Activated naive CD8-positive, alpha-beta T cell (primary cell): ENCODE measurements at regions not wholly inside any gene's neighbourhood (a gene's known extent, or its start where the extent isn't known, plus 50 kb on each side); places are given as distances from the start of the nearest gene placed in this dataset.
"Not testable (repeated sequence)": the region's sequence is repeated elsewhere in the genome, so short reads cannot be mapped to it uniquely, and the experiment has no call there.

Experiments
- H3K27ac Mint-ChIP-seq: one replicate; pipeline ENCODE4 v1.8.0; 2021; ENCODE audit warnings: mixed read lengths
- H3K27me3 Mint-ChIP-seq: one replicate; pipeline ENCODE4 v1.8.0; 2021; ENCODE audit warnings: mixed read lengths
- H3K36me3 Mint-ChIP-seq: one replicate; pipeline ENCODE4 v1.8.0; 2021; ENCODE audit warnings: mixed read lengths
- H3K4me1 Mint-ChIP-seq: one replicate; pipeline ENCODE4 v1.8.0; 2021; ENCODE audit warnings: low read depth, mixed read lengths
- H3K4me3 Mint-ChIP-seq: one replicate; pipeline ENCODE4 v1.8.0; 2021; ENCODE audit warnings: mild to moderate bottlenecking, mixed read lengths
- H3K9me3 Mint-ChIP-seq: one replicate; pipeline ENCODE4 v1.8.0; 2021; ENCODE audit warnings: low read depth, mixed read lengths

GRCh38 chr17:55887531-55887930 is 136.7 kb downstream of the PCTP start:
- H3K4me3 Mint-ChIP-seq = no peak overlapping the region
- peaks cover 3% of the 10 kb centered on the region for H3K27me3 Mint-ChIP-seq
- no peaks in the 10 kb centered on the region for H3K4me1 Mint-ChIP-seq
- H3K36me3 Mint-ChIP-seq = no peaks in the 10 kb centered on the region
- no peaks in the 10 kb centered on the region for H3K9me3 Mint-ChIP-seq
- H3K27ac Mint-ChIP-seq = no peak overlapping the region

DNA sequence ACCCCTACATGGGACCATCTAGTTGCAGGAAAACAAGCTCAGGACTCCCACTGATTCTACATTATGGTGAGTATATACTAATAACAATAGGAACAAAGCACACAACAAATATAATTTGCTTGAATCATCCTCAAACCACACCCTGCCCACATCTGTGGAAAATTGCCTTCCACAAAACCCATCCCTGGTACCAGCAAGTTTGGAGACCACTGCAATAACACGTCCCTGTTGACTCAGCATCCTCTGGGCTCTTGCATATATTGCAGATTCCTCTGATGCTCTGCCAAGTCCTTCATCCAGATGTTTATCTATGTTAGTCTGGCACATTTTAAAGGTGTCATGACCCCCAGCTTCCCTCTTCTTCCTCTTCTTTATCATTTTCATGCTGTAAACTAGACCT is 138.4 kb downstream of the PCTP start:
- Mint-ChIP-seq H3K4me3 (no peak overlapping the region), H3K9me3 (no peaks in the 10 kb centered on the region), H3K36me3 (no peaks in the 10 kb centered on the region), H3K27me3 (peaks cover 3% of the 10 kb centered on the region), H3K4me1 (no peaks in the 10 kb centered on the region), H3K27ac (no peak overlapping the region)

DNA sequence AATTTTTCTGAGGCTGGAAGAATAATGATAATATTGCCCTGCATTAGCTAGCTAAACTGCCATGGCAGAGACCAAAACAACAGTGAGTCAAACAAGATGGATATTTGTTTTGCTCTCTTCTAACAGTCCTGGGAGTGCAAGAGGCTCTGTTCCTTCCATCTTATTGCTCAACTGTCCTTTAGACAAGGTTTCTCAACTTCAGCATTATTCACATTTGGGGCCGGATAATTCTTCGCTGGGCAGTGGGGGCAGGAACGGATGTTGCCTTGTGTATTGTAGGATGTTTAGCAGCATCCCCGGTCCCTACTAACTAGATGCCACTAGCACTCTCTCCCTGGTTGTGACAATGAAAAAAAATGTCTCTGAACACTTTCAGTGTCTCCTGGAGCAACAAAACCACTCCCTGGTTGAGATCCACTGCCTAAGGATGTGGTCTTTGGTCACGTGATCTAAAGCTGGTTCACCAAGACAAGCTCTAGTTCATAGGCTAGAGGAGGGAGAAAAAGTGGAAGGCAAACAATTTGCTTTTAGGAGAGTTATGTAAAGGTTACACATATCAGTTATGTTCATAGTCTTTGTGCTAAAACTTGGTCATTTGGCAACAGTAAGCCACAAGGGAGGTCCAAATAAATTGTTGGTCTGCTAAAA is 144.4 kb downstream of the PCTP start:
- no peaks in the 10 kb centered on the region for H3K9me3 Mint-ChIP-seq
- H3K4me1 Mint-ChIP-seq = peaks cover 7% of the 10 kb centered on the region
- H3K36me3 Mint-ChIP-seq = no peaks in the 10 kb centered on the region
- H3K27me3 Mint-ChIP-seq = no peaks in the 10 kb centered on the region
- no peak overlapping the region for H3K27ac Mint-ChIP-seq
- no peak overlapping the region for H3K4me3 Mint-ChIP-seq

- Mint-ChIP-seq H3K4me3 (no peak overlapping the region), H3K9me3 (no peaks in the 10 kb centered on the region), H3K36me3 (no peaks in the 10 kb centered on the region), H3K4me1 (peaks cover 7% of the 10 kb centered on the region), H3K27ac (no peak overlapping the region), H3K27me3 (peaks cover 1% of the 10 kb centered on the region)
Measured at GRCh38 chr17:55897301-55897700, 146.4 kb downstream of the PCTP start.

DNA sequence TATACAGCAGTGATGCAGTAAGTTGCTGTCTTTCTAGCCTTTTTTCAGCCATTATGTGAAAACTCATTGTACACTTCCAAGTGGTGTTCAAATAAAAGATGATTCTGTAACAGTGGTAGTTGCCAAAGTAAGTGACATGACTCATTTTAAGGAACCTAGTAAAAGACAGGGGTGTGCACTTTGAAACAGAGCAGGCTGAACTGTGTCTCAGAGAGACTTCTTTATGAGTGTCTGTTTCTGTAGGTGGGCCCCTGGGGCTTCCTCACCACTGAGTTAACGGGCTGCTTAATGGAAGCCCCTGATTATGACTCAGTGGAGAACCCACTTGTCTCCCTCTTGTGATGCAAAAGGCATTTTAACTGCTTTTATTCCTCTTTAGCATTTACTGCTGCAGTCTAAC is 147.3 kb downstream of the PCTP start:
- Mint-ChIP-seq H3K27me3 (peaks cover 1% of the 10 kb centered on the region), H3K4me1 (peaks cover 7% of the 10 kb centered on the region), H3K36me3 (no peaks in the 10 kb centered on the region), H3K27ac (no peak overlapping the region), H3K9me3 (no peaks in the 10 kb centered on the region), H3K4me3 (no peak overlapping the region)

- Mint-ChIP-seq H3K27ac (no peak overlapping the region), H3K36me3 (no peaks in the 10 kb centered on the region), H3K4me1 (peaks cover 4% of the 10 kb centered on the region), H3K9me3 (no peaks in the 10 kb centered on the region), H3K27me3 (peaks cover 1% of the 10 kb centered on the region), H3K4me3 (no peak overlapping the region)
Measured at GRCh38 chr17:55900188-55900587, 149.3 kb downstream of the PCTP start.

DNA sequence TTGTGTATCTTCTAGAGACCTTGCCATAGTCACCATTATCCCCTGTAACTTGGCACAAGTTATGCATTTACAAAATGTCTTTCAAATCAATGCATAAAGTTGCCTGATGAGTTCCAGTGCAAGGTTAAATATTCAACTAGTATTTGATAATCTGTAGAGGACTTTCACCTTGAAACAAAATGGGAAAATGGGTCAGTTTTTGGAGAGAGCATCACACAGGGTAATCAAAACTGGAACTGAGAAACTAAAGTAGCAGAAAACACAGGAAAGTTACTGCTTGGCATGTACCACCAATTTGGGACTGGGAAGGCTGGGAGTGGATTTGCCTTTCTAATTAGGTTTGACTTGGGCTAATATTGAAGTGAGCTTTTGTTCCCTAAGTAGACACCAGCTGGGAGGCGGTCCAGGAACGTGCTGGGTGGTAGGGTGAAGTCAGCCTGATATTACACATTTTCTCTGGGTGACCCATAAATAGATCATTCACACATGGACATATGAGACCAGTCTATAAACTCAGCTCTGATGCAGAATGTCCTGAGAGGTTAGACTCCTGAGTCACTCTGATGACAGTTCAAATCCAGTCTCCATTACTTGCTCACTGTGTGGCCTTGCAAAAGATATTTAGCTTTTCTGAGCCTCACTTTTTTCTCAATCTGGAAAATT is 152.3 kb downstream of the PCTP start:
- Mint-ChIP-seq H3K27ac (no peak overlapping the region), H3K4me1 (no peaks in the 10 kb centered on the region), H3K27me3 (peaks cover 1% of the 10 kb centered on the region)

GRCh38 chr17:55909776-55910175 is 158.9 kb downstream of the PCTP start:
- peaks cover 2% of the 10 kb centered on the region for H3K36me3 Mint-ChIP-seq
- H3K27me3 Mint-ChIP-seq = peaks cover 1% of the 10 kb centered on the region
- no peaks in the 10 kb centered on the region for H3K4me1 Mint-ChIP-seq
- no peak overlapping the region for H3K27ac Mint-ChIP-seq
- no peaks in the 10 kb centered on the region for H3K9me3 Mint-ChIP-seq
- no peak overlapping the region for H3K4me3 Mint-ChIP-seq

More for the DNA sequence above, 152.3 kb downstream of the PCTP start:
- Mint-ChIP-seq H3K4me3 (no peak overlapping the region), H3K9me3 (no peaks in the 10 kb centered on the region), H3K36me3 (no peaks in the 10 kb centered on the region)

DNA sequence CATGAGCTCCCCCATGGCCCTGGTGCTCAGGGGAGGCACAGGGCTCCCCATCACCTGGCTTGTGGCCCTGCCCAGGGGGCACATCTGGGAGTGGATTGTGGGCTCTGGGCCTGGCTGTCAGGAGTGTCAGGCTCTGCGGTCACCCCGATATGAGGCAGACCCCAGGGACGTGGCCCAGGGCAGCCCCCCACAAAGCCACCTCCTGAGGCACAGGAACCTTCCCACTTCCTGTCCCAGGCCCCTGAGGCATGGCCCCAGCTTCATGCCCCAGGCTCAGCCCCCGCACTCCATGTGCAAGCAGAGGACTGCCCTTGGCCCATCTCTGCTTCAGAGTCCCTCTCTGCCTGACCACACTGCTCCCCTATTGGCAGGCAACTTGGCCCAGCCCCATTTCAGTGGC is 160.3 kb downstream of the PCTP start:
- Mint-ChIP-seq H3K36me3 (peaks cover 2% of the 10 kb centered on the region), H3K27me3 (peaks cover 1% of the 10 kb centered on the region)

DNA sequence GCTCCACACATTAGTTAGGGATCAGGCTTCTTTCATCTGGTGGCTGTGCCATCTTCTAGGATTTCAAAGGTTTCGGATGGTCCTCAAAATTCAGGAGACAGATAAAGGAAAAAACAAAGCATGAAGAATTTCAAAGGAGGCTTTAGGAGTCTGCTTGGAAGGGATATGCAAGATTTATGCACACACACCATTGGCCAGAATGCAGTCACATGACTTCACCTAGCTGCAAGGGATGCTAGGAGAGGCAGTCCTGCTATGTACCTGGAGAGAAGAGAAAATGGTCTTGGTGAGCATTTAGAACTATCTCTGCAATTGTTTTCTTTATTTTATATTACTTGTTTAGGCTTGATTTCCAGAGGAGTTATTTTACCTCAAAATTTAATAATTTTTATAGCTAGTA is 174.6 kb downstream of the PCTP start:
- no peaks in the 10 kb centered on the region for H3K27me3 Mint-ChIP-seq
- peaks cover 18% of the 10 kb centered on the region for H3K4me1 Mint-ChIP-seq
- H3K9me3 Mint-ChIP-seq = peaks cover 5% of the 10 kb centered on the region
- H3K27ac Mint-ChIP-seq = no peak overlapping the region
- H3K36me3 Mint-ChIP-seq = peaks cover 2% of the 10 kb centered on the region
- H3K4me3 Mint-ChIP-seq = no peak overlapping the region

More for the DNA sequence above, 160.3 kb downstream of the PCTP start:
- Mint-ChIP-seq H3K27ac (no peak overlapping the region), H3K4me3 (no peak overlapping the region), H3K4me1 (no peaks in the 10 kb centered on the region), H3K9me3 (no peaks in the 10 kb centered on the region)

DNA sequence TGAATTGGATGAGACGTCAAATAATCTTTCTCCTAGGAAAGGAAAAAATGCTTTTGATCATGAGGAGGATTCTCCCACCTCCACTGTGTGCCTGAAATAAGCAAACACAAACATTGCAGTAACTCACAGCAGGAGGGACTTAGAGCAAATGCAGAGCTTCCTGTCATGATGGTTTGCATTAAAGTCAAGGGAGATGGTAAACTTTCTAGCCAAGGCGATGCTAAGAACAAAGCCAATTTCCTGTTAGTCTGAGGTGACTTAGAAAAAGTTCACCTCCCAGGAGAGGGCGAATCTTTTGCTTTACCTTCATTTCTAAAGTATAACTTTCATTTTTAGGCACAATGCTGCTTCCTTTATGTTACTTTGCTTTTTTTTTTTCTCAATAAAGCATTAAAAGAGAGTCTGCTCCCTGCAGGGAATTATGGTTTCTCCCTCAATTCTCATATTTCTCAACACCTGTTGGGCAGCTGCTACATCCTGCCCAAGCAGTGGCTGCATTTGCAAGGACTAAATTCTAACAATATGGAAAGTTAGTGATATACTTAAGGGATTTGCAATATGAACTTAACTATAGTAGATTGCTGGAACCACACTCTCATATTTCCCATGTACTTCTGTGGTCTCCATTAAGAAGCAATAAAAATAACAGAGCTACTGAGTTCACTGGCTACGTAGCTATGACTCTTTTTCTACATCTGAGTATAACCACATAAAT is 175.6 kb downstream of the PCTP start:
- Mint-ChIP-seq H3K9me3 (peaks cover 5% of the 10 kb centered on the region), H3K27ac (peak overlapping the region; percentile 77), H3K4me3 (no peak overlapping the region), H3K36me3 (peaks cover 2% of the 10 kb centered on the region), H3K4me1 (peaks cover 18% of the 10 kb centered on the region), H3K27me3 (no peaks in the 10 kb centered on the region)

GRCh38 chr17:55930291-55930809 is 179.5 kb downstream of the PCTP start:
- no peaks in the 10 kb centered on the region for H3K27me3 Mint-ChIP-seq
- peaks cover 16% of the 10 kb centered on the region for H3K4me1 Mint-ChIP-seq
- H3K9me3 Mint-ChIP-seq = peaks cover 5% of the 10 kb centered on the region
- peaks cover 1% of the 10 kb centered on the region for H3K36me3 Mint-ChIP-seq
- H3K4me3 Mint-ChIP-seq = no peak overlapping the region
- H3K27ac Mint-ChIP-seq = no peak overlapping the region

DNA sequence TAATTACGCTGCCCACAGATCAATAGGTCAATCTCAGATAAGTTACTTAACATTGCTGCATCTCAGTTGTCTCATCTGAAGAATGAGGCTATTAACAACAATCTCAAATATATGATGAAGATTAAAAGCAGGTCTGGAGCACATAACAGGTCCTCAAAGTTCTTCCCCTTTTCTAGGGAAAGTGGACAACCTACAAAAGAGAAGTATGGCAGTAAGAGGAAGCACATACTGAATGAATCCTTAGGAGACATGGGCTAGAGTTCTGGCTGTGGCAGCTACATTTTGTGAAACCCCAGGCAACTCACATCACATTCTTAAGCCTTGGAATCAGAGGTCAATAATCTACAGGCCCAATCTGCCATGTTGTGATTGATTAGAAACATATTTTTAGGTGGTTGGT is 180.6 kb downstream of the PCTP start:
- peaks cover 7% of the 10 kb centered on the region for H3K4me1 Mint-ChIP-seq

GRCh38 chr17:55932973-55933372 is 182.1 kb downstream of the PCTP start:
- Mint-ChIP-seq H3K36me3 (no peaks in the 10 kb centered on the region), H3K4me3 (no peak overlapping the region), H3K4me1 (peaks cover 2% of the 10 kb centered on the region), H3K9me3 (peaks cover 5% of the 10 kb centered on the region), H3K27me3 (no peaks in the 10 kb centered on the region), H3K27ac (no peak overlapping the region)

More for the DNA sequence above, 180.6 kb downstream of the PCTP start:
- H3K27ac Mint-ChIP-seq = no peak overlapping the region
- no peaks in the 10 kb centered on the region for H3K27me3 Mint-ChIP-seq
- H3K36me3 Mint-ChIP-seq = no peaks in the 10 kb centered on the region
- peaks cover 5% of the 10 kb centered on the region for H3K9me3 Mint-ChIP-seq
- no peak overlapping the region for H3K4me3 Mint-ChIP-seq

- not testable (repeated sequence) for H3K27me3 Mint-ChIP-seq, H3K4me3 Mint-ChIP-seq, H3K4me1 Mint-ChIP-seq, H3K27ac Mint-ChIP-seq, H3K36me3 Mint-ChIP-seq
- peaks cover 17% of the 10 kb centered on the region for H3K9me3 Mint-ChIP-seq
Measured at GRCh38 chr17:55939181-55939810, 188.4 kb downstream of the PCTP start.
